ENCODE measurements at regions not wholly inside any gene's neighbourhood (a gene's known extent, or its start where the extent isn't known, plus 50 kb on each side); places are given as distances from the start of the nearest gene placed in this dataset.

DNA sequence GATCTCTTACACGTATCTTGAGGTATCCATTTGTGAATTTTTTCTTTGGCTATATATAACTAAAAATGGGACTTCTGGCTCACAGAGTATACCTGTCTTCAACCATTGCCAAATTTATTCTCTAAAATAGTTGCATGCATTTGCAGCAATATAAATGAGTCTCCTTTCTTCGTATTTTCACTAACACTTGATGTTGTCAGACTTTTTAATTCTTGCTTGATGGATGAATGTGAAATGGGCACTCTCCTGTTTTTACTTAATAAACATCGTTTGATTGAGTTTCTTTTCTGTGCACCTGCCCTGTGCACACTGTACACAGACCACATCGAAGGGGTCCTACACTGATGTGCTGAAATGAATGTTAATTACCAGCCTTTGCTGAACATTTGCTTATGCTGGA is 121.8 kb downstream of the DDX1 start:
- no peak for TF ChIP-seq CTCF (conservative IDR thresholded peaks at IDR 0.05; ENCODE audit: low read length)
- no peak for DNase-seq (ENCODE audit: low read depth)
- no peak overlapping the region for H3K4me3 ChIP-seq (ENCODE audit: low read length)

- H3K4me3 ChIP-seq (ENCODE audit: low read length) = no peak overlapping the region
- no peak for DNase-seq (ENCODE audit: low read depth)
- TF ChIP-seq CTCF (conservative IDR thresholded peaks at IDR 0.05; ENCODE audit: low read length) = no peak
Measured at GRCh38 chr2:15714002-15714401, 122.3 kb downstream of the DDX1 start.

DNA sequence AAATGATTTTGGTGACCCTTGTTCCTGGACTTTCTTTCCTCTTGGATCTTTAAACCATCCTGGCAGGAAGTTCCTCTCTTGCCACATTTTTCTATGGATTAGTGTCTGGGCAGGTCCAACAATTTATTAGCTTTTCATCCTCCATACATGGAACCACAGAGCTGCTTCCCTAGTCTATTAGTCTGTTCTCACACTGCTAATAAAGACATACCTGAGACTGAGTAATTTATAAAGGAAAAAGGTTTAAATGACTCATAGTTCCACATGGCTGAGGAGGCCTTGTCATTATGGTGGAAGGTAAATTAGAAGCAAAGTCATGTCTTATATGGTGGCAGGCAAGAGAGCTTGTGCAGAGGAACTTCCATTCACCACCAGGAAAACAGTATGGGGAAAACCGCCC is 122.9 kb downstream of the DDX1 start:
- no peak for TF ChIP-seq CTCF (conservative IDR thresholded peaks at IDR 0.05; ENCODE audit: low read length)
- H3K4me3 ChIP-seq (ENCODE audit: low read length) = no peak overlapping the region
- no peak for DNase-seq (ENCODE audit: low read depth)

DNA sequence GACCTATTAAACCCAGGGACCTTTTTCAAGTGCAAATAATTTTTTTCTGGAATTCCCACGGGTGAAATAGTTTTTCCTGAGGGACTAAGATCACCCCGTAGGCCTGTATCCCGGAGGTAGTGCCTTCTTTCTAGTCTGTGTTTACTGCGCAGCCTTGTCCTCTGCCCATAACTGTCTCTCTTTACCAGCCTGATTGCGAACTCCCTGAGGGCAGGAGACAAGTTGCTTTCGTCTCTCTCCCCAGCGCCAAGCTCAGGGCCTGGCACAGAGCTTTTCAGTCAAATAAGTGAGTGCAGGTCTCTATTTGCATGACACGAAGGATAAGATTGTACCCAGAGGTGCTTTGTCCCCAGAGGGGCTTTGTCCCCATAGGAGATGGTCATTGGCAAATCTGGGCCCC is 123.9 kb downstream of the DDX1 start:
- DNase-seq (ENCODE audit: low read depth) = no peak
- no peak for TF ChIP-seq CTCF (conservative IDR thresholded peaks at IDR 0.05; ENCODE audit: low read length)
- H3K4me3 ChIP-seq (ENCODE audit: low read length) = no peak overlapping the region

- H3K4me3 ChIP-seq (ENCODE audit: low read length) = no peak overlapping the region
- TF ChIP-seq CTCF (conservative IDR thresholded peaks at IDR 0.05; ENCODE audit: low read length) = no peak
- DNase-seq (ENCODE audit: low read depth) = no peak
Measured at GRCh38 chr2:15718103-15718943, 126.7 kb downstream of the DDX1 start.

- TF ChIP-seq CTCF (conservative IDR thresholded peaks at IDR 0.05; ENCODE audit: low read length) = no peak
- H3K4me3 ChIP-seq (ENCODE audit: low read length) = no peak overlapping the region
- DNase-seq (ENCODE audit: low read depth) = no peak
Measured at GRCh38 chr2:15718944-15719323, 127.3 kb downstream of the DDX1 start.

DNA sequence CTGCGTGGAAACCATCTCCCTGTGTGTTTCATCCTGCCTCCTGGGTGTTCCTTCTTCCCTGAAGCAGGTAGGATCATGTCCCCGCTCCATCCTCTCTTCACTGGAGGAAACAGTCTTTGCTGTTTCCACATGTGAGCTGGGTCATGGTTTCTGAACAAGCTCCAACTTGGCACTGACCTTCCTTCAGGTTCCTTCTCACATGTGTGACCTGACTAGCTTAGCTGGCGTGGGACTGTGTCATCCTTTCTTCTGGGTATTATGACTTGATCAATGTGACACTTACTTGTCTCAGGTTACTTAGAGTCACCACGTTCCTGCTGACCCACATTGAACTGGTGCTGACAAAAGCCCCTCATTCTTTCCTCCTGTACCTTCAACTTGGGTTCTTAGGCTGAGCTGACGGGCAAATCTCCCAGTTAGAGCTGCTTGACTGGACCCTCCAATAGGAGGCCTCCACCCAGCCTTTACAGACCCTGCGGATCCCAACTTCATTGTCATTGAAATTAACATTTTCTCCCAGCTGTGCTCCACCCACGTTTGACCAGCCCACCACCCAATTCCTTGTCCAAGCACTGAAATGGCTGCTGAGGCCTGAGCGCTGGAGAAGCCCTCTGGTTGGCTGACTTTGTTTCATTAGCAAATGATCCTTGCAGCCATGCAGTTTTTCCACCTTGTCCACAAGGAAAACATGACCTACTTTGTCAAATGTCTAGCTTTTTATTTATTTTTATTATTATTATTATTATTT is 128.1 kb downstream of the DDX1 start:
- no peak for TF ChIP-seq CTCF (conservative IDR thresholded peaks at IDR 0.05; ENCODE audit: low read length)
- H3K4me3 ChIP-seq (ENCODE audit: low read length) = no peak overlapping the region
- DNase-seq (ENCODE audit: low read depth) = no peak

All from AG10803 (cell line).